CD4-positive, alpha-beta T cell treated with Interleukin-6 for 4 hours (primary cell): ENCODE measurements at regions not wholly inside any gene's neighbourhood (a gene's known extent, or its start where the extent isn't known, plus 50 kb on each side); places are given as distances from the start of the nearest gene placed in this dataset.
A peak's percentile ranks its signal among the peaks of the same experiment; 100 is the strongest.

Experiments
- DNase-seq: peaks from one replicate; pipeline ENCODE4 v3.0.0-alpha.2; 2020; ENCODE audit warnings: mixed read lengths

DNA sequence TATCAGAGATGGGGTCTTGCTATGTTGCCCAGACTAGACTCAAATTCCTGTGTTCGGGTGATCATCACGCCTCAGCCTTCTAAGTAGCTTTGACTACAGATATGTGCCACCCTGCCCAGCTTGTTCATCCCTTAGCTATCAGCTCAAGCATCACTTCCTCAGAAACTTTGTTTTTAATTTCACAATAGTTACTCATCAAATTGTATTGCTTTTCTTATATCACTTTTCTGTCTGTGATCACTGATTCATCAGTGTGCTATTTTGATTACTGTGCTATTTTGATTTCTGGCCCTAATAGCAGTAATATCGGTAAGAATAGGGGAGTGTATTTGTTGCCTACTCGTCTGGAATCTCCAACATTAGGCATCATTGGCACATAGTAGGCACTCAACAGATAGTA, 878.6 kb upstream of the PCDH20 start:
- no peak for DNase-seq

DNA sequence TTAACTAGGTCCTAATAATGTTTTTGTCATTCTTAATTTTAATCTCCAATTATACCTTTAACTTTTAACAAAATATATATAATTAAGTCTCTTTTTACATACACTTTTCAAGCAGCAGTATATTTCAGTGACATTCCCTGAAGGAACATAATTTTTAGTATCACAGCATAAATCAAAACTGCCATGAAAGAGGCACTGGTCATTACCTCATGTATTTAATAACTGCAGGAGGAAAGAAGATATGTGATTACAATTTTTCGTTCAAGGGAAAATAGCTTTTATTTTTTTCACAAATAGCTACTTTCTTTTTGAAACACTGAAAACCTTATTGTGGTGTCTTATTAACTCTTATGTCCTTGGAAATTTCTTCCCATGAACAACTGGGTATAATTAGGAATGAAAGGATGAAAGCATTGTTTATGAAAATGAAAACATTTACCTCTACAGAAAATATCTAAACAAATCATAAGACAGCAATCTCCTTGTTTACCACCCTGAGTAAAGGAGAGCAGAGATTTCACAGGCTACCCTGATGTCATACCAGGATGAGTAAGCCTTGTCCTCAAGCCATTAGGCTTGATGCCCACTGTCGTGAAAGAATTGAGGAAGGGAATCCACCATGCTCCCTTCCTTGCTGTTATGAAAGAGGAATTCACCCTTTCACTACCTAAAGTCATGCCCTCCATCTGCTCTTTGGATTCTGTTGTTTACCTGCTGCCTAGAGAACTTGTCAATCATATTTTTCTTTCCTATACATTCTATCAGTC, 877.2 kb upstream of the PCDH20 start:
- no peak for DNase-seq

DNA sequence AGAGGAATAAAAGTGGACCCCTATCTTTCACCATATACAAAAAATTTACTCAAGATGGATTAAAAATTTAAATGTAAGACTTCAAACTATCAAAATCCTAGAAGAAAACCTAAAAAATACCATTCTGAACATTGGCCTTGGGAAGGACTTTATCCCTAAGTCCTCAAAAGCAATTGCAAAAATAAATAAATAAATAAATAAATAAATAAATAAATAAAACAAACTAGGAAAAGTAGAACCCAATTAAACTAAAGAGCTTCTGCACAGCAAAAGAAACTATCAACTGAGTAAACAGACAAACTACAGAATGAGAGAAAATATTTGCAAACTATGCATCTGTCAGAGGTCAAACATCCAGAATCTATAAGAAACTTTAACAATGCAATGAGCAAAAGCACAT, 874.9 kb upstream of the PCDH20 start:
- DNase-seq: no peak

DNA sequence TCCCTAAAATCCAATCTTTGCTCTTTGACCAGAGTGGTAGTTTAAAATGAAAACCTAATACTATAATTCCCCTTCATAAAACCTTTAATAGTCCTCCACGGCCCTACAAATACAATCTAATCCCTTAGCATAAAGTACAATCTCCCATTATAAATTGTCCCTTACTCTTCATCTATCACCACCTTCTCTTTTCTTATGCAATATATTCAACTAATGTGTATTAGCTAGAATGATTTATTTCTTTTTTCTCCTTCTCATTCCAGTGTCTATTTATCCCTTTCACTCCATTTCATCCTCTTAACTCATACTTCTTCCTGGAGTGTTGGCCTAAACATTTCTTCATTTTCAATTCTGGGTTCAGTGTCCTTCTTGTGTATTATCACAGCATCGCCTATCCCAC, 872.1 kb upstream of the PCDH20 start:
- no peak for DNase-seq

DNA sequence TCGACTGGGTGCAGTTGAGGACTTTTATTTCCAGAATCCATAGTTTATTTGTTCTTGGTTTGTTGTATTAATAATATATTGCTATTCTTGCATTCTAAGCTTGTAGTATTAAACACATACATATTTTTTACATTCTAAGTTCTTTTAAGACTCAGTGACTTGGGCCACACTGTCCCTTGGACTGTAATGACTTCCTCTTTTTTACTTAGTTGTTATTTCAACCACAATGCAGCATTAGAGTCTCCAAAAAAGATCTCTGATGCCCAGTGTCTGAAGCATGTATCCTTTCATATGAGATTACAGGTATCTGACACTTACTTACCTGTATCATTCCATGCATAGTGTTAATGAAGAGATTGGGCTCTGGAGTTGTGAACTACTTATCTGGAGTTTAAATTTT, 864.9 kb upstream of the PCDH20 start:
- no peak for DNase-seq

DNA sequence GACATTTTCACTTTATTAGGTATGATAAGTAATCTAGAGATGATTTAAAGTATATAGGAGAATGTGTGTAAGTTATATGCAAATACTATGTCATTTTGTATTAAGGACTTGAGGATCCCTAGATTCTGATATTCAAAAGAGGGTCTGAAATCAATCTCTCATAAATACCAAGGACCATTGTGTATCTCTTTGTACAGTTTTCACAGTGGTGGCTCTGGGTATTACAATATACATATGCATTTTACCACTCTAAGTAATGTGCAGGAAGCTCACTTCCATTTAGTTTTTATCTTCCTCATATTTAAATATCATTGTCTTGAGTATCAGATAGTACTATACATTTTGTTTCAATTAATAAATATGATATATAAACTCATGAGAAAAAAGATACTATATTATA, 862.6 kb upstream of the PCDH20 start:
- no peak for DNase-seq

DNA sequence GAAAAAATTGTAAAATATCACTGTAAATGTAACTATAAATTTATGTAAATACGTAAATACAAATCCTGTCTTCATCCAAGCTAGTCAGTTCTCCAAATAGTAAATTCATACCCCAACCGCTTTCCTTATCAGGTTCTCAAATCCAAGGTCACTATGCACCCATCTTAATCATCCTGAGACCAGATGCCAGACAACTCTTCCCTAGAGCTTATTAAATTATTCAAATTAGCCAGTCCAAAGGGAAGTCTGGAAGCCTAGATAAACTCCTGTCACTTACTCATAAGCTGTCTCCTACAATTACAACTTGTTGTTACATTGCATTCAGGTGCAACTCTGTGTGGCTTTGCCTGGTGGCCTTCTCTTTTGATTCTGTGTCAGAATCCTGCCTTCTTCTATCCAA, 836.1 kb upstream of the PCDH20 start:
- DNase-seq: no peak

DNA sequence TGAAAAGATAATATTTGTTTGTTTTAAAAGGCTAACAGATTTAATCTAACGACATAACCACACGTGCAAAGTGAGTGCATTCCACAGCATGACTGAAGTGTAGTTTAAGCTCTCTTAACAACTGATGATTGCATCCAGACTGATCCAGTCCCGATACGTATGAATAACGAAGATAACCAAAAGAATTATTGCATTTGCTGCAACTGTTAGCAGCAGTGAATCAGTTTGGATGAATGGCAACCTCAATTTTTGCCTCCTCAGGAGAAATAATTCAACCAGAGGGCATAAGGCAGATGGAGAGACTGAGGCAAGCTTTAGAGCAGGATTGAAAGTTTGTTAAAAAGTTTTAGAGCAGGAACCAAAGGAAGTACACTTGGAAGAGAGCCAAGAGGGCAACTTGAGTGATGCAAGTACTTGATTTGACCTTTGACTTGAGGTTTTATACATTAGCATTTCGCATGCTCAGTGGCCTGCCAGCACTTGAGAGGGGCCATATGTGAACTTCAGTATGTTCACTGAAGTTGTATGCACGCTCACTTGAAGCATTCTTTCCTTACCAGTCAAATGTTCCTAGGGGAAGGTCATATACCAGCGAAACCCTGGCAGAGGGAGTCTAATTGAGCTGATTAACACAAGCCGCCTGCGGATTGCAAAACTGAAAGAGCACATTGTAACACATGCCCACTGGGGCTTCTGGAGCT, 835.0 kb upstream of the PCDH20 start:
- DNase-seq: no peak

DNA sequence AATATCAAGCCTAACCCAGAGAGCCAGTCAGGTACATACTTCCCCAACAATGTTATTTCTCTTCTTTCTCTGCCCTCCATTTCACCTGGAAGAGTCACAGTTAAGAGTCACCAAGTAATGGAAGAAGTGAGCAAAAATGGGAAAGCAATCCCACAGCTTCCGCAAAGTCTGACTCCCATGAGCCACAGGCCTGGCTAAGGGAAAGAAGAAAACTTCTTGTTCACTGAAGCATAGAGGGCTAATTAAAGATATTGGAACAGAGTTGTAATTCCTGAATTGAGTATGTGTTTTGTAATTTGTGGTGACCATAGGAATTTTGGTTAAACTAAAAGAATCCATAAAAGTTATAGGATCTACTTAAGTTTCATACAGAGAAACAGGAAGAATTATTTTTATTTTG, 830.9 kb upstream of the PCDH20 start:
- no peak for DNase-seq

DNA sequence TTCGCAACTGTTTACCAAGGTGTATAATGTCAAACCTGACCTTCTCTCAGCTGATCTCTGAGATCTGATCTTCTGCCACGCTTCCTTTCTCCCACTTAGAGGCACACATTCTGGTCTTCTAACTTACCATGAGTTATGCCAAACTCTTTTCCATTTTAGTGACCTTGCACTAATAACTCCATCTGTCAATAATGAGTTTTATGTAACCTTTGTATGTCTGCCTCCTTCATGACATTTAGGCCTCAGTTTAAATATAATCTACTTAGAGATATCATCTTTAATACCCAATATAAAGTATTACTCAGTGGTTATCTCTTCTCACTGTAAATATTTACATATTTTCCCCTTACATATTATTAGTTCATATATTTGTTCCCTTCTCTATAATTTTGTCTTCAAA, 827.5 kb upstream of the PCDH20 start:
- DNase-seq: no peak

DNA sequence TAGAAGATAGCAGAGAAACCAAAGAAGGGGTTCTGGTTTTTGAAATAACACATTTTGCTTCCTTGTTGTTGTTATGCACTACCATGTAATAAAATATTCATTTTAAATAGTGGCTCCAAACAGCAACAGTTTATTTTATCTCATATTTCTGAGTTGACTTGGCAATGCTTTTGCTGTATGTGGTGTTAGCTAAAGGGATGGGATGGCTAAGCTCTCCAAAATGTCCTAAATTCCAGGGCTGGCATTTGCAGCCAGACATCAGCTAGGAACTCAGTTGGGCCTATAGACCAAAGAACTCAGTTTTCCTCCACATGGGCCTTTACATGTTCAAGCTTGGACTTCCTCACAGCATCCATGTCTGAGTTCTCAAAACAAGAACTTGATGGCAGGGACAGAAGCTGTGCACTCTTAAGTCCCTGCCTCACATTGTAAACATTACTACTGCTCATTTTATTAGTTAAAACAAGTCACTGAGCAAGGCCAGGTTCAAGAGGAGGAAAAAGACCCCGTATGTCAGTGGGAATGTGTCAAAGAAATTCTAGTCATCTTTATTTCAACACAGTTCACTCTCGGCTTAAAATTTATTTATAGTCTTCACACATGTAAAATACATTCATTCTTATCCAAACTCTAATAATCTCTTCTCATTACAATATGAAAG, 819.3 kb upstream of the PCDH20 start:
- no peak for DNase-seq

DNA sequence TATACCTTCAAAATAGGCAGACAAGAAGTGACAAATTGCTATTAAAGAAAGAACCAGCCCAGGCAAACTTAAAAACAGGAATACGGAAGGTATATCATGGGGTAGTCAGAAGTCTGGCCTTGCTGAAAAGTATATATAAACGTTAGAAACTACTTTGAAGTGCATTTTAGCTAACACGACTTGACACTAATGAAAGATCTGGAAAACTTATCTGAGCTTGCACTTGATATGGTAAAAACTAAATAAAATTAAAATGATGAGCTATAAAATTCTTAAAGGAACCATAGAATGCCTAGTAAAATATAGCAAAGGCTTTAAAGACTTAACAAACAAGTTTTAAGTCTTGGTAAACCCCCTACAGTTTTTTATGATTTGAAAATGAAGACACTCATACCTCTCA, 795.3 kb upstream of the PCDH20 start:
- DNase-seq: no peak

DNA sequence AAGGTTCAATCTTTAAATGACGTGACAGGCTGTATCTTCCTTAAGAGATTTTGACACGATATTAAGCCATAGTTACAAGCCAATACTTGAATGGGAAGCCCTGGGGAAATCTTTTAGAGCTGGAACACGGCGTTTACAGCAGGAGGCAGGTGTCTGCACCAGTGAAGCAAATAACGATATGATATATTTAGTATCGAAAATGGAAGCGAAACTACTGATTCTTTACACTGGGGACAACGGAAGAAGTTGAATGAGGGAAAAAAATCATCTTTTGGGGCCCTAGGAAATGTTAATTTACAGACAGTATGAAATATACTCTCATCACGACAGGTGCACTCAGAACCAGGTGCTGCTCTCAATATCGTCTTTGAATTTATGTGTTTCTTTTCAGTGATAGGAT, 793.9 kb upstream of the PCDH20 start:
- no peak for DNase-seq

DNA sequence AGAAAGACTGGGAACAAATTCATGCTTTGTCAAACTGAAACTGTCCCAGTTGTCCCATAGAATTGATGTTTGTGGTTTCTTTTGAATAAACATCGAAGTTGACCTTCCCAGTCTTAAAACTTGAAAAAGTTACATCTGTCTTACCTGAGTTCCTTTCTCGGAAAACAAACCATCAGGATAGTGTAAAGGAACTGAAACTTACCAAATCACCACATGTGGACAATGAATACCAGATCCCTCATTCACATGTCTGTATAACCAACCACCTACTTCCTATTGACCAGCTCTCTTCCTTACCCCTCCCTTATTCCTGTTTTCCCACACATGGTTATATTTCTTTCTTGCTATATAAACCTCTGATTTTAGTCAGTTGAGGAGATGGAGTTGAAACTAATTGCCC, 791.7 kb upstream of the PCDH20 start:
- DNase-seq: no peak

DNA sequence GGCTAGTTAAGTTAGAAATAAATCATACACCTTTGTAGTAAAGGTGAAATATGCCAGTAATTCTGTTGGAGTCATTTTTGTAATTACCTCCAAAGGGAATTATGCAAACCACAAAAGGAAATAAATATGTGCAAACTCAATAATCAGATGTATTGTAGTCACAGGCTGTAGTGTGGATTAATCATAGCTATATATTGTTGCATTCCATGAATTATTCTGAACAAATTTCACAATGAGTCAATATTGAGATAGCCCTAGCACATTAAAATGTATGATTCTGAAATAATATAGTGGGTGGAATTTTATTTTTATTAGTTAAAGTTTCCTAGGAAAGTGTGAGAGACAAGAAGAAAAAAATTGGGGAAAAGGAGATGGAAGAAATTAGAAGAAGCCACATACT, 790.5 kb upstream of the PCDH20 start:
- DNase-seq: no peak

DNA sequence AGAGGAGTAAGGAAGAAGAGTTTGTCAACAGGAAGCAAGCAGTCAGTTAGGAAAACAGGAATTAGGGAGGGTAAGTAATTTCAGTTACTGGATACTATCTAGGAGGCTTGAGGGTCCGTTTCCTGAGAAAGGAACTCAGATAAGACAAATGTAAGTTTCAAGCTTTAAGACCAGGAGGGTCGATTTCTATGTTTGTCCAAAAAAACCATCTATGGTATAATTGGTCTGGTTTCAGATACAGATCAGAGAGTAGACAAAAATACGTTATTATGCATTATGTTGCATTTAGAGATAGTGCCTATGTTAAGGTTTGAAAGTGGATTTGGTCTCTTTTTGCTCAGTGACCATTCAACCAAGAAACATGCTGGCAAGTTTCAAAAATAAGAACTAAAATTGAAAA, 789.6 kb upstream of the PCDH20 start:
- DNase-seq: no peak

DNA sequence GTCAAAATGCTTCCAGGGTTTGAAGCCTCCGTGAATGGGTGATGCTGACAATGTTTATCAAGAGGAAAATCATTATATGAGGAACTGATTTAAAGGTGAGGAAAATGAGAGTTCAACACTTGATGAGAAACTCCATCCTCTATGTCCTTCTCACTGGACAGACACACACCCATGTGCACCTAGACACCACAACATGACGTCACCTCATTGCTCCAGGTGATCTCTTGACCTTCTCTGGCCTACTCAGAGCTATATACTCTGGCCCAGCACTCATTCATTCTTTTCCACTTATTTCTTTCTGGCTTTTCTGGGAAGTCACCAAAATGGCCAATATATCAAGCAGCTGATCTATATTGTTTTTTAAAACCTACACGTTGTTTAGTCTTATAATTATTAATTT, 778.7 kb upstream of the PCDH20 start:
- no peak for DNase-seq

DNA sequence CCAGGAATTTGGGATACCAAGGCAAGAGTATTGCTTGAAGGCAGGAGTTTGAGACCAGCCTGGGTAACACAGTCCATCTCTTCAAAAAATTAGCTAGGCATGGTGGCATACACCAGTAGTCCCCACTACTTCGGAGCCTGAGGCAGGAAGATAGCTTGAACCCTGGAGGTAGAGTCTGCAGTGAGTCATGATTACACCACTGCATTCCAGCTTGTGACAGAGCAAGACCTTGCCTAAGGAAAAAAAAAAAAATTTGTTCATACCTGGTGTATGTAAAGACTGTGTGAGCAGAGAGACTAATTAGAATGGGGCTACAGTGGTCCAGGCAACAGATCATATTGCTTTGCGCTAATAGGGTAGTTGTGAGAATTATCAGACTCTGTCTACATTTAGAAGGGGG, 778.3 kb upstream of the PCDH20 start:
- DNase-seq: no peak

DNA sequence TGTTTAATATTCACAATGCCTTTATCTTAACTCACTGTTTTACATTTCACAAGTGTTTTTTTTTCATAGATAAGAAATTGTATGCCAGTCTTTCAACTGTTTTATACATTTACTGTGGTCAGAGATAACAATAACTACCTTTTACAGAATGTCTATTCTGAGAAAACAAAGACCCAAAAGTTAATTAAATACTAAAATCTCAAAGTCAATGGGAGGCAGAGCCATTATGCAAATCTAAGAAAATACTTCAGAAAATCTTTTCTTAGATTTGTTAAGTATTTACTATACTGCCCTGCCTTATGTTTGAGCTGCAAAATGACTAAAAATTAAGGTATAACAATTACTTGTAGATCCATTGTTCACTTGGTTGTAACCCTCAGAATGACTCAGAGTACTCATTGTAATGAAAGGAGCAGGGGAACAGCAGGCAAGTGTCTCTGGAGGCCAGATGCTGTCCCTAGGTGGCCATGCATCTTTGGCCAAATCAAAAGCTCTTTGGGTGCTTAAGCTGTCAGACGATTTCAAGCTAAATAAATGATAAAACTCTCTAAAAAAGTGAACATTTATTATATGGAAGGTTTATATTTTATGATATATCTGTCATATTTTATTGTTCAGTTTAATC, 770.1 kb upstream of the PCDH20 start:
- DNase-seq: no peak

DNA sequence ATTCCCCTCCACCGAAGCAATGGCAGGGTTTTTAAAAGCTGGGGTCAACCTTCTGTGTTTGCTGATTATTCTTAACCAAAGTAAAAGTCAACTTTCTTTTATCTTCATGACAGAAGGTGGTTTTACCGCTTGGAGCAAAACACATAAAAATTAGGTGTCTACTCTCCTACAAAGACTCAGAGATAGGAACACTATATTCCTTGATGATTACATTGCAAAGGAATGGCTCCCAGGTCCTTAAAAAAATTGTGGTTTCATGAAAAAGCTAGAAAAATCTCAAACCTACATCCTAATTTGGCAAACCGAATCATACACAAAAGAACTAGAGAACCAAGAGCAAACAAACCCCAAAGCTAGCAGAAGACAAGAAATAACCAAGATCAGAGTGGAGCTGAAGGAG, 760.4 kb upstream of the PCDH20 start:
- no peak for DNase-seq

DNA sequence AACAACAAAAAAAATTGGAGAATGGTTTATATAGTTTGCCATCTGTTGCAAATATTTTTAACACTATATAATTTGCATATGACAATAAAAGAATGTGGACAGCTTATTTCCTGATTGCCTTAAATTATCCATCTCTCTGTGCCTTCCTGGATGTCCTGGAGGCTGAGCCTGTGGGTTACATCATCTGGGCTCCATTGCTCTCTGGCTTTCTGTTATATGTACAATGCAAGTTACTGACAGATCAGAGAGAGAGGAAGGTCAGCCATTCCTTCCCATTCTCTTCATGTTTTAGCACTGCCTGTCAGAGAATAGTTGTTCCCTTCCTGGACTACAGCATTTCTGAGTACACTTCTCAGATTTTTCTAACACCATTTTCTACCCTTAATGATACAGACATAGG, 758.3 kb upstream of the PCDH20 start:
- no peak for DNase-seq

DNA sequence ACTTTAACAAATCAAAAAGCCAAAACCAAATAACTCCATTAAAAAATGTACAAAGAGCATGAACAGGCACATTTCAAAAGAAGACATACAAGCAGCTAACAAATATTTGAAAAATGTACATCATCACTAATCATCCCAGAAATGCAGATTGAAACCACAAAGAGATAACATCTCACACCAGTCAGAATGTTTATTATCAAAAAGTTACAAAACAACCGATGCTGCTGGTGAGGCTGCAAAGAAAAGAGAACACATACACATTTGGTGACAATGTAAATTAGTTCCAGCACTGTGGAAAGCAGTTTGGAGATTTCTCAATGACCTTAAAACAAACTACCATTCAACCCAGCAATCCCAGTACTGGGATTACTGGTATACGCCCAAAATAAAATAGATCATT, 756.0 kb upstream of the PCDH20 start:
- no peak for DNase-seq

DNA sequence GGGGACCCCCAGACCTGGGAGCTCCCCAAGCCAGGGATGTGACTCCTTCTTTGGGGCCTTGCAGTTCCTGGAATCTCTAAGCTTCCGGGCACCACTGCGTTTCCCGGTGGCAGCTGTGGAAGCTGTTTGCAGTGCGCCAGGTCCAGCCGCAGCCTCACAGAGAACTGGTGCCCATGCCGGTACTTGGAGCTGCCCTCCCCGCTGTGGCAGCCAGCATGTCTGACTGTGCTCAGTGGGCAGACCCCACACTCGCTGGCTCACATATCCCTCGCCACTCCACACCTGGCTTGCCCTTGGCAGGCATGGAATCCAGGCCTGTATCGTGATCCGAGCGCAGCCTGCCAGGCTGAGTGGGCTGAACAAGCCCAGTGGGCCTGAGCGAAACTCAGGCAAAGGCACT, 753.2 kb upstream of the PCDH20 start:
- DNase-seq: peak; percentile 0

DNA sequence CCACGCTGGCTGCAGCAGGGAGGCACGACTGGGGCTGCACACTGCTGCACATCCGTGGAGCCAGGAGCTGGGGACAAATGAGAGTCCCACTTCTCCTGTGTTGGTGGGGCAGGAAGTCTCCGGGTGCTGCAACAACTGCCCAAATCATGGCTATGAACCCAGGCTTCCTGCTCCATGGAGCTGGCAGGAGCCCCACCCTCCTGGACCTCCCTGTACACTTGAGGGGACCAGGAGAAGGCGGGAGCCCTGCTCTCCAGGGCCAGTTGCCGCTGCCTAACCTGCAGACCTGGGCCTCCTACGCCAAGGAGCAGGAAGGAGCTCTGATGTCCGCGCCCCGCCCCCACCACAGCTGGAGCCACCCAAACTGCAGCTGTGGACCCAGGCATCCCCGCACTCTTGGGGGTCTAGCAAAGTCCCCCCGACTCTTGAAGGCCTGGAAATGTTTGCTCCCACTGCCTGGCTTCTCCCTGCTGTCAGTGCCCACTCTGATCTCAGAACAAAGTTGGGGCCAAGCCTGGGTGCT, 752.1 kb upstream of the PCDH20 start:
- no peak for DNase-seq
